ENCODE measurements at regions not wholly inside any gene's neighbourhood (a gene's known extent, or its start where the extent isn't known, plus 50 kb on each side); places are given as distances from the start of the nearest gene placed in this dataset.
"Not testable (repeated sequence)": the region's sequence is repeated elsewhere in the genome, so short reads cannot be mapped to it uniquely, and the experiment has no call there.

DNA sequence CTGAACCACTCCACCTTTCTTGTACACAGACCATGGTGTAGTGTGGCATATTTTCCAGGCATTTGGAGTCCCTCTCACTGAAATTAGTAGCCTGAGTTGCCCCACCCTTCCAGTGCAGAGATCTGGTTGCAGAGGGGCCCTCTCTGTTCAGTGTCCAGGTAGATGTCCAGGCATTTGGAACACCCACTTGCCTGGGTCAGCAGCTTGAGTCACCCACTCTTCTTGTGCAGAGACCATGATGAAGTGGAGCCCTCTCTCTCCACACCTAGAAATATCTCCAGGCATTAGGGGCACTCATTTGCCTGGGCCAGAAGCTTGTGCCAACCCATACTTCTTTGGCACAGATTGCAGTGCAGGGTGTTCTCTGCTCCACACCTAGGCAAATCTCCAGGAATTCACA, 2733.3 kb downstream of the PCDH7 start:
- DNase-seq: no peak

DNA sequence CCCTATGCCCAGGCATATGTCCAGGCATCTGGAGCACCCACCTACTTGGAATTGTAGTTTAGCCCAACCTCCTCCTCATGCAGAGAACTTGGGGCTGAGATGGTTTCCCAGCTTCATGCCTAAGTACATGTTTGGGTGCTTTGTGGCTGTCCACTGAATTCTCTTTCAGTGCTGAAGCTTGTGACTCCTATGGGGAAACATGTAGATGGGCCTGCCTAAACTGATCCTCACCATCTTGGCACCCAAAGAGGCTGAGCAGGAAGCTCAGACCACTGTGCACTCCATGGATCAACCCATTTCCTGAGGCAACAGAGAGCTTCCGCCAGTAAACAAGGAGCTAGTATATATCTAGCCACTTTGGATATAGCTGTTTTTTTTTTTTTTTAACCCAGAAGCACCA, 2733.7 kb downstream of the PCDH7 start:
- no peak for DNase-seq

DNA sequence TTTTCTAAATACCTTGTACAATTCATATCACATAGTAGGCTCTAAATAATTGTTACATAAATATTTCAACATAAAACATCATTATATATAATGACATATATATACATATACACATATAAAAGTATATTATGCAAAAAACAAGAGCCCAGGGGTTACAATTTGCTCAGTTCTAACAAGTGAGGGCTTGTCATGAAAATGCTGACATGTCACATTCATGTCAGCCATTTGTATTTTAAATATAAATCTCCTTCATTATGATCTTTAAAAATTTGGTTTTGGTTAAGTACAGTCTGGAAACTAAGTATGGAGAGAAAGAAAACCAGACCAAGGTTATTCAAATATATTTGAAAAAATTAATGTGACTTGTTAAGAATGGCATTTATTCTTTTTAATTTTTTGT, 2745.4 kb downstream of the PCDH7 start:
- no peak for DNase-seq

DNA sequence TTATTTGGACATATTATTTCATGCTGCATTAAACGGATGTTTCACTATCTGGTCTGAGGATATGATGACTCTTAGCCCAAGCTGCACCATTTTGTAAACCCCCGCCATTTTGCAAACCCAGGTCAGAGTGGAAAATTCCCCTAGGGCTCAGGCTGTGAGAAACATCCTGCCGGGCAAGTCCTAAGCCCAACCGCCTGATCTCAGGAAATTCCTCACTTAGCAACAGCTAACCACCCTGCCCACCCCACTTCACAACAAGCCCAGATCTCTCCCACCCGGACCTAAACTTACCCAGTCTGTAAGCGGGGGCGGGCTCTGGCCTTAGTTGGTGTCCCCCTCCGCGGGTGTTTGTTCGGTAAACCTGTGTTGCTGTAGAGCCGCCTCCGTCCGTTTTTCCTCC, 2747.1 kb downstream of the PCDH7 start:
- DNase-seq: no peak

DNA sequence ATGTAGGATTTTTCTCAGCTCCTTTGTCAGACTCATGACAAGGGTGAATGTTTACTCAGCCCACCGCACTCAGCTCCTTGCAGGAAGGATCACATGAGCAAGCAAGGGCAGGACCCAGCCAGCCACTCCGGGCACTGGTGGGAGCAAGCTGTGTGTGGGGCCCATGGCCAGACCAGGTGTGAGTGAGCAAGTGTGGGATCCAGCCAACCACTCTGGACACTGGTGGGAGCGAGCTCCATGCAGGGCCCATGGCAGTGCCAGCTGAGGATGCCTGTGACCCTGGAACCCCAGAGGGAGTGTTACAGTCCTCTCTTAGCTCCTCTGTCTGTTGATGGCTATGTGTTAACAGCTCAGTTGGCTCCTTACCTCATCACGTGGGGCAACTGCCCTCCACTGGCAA, 2750.6 kb downstream of the PCDH7 start:
- DNase-seq: no peak

DNA sequence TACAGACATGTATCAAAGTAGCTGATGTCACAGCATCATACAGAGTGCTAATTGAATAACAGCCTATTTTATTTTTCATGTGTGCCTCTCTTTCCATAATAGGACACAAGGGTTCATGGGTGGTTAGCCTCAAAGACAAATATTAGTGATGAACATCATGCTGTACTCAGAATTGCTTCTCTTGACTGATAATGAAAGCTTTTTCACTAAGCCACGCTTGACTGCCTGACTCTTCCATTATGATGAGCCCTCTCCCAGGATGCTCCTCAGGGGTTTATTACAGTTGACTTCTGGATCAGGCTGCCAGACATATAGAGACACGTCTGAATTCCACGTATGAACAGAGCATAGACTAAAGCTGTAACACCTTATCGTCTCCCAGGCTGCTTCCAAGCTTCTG, 2757.5 kb downstream of the PCDH7 start:
- no peak for DNase-seq

DNA sequence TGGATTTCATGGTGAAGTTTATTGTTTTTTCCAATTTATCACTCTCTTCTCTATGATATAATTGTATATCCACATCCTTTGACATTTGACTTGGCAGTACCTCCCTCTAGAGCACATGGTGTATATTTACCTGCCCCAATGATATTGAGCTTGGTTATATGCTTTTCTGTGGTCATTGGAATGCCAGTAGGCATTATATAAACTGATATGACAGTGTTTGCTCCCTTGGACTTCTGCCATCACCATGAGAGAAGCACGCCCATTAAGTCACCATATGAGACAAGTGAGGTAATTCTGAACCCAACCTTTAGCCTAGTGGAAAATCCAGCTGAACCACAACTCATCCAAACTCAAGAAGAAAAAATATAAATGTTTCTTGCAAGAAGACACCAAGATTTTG, 2761.5 kb downstream of the ARAP2 start:
- DNase-seq: peak; percentile 12

DNA sequence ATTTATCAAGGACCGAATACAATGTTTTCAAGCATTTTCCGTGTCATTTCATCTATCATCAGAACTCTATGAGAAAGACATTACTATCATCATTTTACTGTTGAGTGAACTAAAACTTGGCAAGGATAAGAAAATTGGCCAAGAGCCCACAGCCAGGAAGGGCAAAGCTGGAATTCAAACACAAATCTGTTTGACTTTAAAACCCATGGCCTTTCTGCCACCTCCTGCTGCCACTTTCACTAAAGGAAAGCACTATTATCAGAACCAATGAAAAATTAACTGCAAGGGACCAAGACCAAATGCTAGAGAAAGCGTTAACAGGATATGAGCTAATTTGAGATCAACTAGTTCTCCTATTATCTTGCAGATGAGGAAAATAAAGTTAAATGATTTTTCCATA, 2759.2 kb downstream of the ARAP2 start:
- no peak for DNase-seq

DNA sequence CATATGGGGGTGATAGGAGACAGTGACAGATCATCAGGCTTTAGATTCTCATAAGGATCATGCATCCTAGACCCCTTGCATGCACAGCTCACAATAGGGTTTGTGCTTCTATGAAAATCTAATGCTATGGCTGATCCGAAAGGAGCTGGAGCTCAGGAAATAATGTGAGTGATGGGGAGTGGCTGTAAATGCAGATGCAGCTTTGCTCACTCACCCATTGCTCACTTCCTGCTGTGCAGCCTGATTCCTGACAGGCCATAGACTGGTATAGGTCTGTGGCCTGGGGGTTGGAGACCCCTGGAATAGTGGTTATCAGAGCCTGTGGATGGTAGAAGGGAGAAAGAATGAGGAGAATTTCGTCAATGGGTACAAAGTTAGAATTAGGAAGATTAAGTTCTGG, 2751.1 kb downstream of the ARAP2 start:
- DNase-seq: no peak

DNA sequence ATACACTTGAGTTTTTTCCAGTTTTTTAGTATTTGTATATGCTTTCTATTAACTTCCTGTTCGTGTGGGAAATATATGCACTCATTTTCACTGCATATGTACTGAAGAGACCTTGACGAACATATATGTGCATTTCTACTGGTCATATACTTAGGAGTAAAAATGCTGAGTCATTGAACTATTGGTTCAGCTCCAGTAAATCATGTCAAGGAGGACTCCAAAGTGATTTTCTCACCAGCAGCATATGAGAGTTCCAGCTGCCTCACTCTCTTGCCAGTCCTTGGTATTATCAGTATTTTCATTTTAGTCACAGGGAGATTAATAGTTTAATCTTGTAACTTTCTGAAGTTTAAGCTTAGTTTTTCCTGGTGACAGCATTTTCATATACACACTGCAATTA, 2750.2 kb downstream of the ARAP2 start:
- no peak for DNase-seq

DNA sequence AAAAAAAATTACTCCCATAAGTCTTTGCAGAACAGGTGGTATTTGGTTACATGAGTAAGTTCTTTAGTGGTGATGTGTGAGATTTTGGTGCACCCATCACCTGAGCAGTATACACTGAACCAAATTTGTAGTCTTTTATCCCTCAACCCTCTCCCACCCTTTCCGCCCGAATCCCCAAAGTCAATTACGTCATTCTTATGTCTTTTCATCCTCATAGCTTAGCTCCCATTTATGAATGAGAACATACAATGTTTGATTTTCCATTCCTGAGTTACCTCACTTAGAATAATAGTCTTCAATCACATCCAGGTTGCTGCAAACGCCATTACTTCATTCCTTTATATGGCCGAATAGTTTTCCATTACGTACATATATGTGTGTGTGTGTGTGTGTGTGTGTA, 2742.7 kb downstream of the ARAP2 start:
- not testable (repeated sequence) for DNase-seq

DNA sequence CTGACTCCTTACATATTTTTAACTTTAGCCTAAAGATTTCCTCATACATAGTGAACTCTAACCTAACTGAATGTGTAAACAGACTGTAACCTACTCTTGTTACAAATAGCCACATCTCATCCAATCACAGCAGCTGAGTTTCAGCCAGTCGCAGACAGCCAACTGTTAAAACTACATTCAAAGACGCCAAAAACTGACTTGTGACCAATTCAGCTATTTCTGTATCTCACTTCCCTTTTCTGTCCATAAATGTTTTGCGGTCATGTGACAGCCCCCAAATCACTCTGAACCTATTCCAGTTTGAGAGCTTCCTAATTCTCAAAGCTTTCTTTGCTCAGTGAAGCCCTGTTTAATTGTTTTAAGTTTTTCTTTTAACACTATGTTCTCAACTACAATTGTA, 2731.9 kb downstream of the ARAP2 start:
- no peak for DNase-seq

DNA sequence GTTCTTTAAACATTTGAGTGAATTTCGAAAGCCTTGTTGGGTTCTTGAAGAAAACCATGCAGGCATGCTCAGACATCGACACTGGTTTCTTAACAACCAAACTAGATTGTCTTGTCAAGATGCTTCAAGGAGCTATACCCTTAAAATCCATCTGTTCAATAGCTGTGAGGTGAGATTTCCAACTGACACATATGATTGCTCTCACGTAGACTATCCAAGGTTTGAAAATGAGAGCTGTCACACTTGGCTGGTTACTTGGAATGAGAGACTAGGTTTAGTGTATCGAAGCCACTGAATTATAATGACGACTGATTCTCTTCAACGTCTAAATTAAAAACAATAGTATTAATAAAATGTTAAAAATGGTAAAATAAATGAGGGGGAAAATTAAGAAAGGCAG, 2725.5 kb downstream of the ARAP2 start:
- no peak for DNase-seq

DNA sequence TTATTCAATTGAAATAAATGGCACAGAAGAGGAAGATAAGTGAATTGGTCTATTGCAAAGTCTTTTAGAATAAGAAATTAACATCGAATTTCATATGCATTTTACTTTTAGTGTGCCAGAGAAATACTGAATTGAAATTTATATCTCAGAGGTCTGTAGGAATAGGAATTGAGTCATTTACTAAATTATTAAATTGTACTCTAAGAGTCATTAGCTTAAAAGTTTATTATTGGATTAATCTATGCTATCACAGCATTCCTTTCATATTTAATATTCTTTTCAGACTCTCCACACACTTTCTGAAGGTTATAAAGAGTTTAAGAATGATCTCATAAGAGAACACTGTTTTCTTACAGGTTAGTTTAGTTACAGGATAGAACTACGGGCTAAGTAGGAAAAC, 2711.5 kb downstream of the ARAP2 start:
- DNase-seq: no peak

DNA sequence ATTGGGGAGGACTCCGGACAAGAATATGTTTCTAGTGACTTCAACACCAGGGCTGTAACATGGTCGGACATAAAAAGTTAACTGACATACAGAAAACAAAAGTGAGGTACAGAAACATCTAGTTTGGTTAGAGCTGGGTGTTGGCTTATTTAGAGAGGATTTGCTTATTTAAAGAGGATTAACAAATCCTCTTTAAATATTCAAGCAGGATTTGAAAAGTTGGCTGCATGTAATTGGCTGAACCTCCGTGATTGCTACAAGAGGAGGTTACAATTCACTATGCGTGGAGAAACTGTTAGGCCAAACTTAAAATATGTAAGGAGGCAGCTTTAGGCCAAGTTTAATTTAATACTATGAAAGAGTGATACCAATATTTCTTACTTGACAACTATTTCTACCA, 2707.4 kb downstream of the ARAP2 start:
- DNase-seq: no peak

DNA sequence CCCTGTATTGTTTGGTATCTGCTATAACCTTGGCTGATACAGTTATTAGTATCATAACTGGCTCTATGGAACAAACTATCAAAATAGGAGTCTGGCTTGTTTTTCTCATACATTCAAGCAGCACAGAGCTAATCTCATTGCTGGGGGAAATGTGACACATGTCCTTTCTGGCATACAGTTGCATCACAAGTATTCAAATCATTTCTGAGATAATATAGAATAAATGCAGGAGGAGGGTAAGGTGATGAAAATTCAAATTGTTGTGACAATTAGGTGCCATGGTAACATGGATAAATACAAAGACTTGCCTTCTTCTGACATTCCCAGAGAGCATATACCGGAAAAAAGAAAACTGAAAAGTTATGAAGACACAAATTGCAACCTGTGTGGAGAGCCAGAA, 2706.8 kb downstream of the ARAP2 start:
- DNase-seq: no peak

DNA sequence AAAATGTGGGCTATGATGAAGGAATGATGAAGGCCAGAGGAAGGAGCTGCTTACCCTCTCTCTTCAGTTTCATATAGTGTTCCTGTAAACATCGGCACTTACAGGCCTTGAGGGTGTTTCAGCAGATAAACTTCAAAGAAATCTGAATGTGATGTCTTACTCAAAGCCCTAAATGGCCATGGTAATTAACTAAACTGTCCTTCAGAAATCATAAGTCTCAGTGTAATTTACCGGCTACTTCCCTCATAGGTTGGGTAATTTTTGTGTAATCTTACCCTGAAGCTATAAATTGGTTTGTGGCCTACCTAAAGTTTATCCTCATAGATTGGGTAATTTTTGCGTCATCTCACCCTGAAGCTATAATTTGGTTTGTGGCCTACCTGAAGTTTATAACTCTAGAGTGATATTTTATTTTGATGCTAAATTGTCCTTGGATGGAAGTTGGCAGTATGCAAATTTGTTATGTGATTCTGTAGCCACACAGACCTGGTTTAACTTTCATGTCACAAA, 2700.3 kb downstream of the ARAP2 start:
- DNase-seq: no peak

DNA sequence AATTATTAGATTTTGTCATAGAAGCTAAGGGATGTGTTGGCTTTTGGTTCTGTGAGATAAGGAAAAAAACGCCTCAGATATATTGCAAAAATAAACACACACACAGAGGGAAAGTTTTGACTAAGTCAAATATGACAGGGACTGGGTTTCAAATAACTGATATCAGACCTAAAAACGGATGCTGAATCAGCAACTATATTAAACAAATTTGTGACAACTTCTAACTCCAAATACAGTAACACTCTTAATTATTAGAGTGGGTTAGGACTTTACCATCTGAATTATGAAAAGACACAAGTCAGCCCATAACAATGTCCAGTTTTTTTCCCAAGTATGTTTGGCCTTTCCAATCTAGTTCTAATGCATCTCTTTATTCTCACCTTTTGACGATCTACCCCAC, 2693.1 kb downstream of the ARAP2 start:
- no peak for DNase-seq

DNA sequence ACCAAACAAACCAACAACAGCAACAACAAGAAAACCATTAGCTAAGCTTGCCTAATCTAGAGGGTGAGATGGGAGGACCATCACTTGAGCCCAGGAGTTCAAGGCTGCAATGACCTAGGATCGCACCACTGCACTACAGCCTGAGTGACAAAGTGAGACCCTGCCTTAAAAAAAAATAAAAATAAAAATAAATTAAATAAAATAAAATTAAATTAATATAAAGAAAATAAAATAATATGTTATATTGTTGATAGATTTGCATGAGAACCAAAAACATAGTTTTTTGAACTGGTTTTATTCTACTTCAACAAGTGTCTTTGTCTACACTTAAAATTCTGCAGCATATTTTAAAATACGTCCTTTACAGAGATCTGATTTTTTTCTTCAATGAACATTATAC, 2683.1 kb downstream of the ARAP2 start:
- DNase-seq: no peak

DNA sequence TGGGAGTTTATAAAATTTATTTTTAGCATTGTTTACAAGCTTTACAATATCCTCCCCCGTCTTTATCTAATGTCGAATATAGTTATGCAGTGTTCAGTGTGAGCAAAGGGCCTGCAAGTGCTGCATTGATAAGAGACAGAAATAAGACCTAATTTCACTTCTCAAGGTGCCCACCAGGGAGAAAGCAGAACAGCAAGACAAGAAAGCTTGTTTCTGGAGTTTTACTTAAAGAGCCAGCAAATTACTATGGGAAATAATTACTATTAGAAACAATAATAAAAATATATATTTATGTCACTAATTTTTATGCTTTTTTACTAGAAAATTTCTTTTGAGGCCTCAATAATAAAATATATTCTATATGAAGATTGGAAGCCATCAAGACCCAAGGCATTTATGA, 2677.7 kb downstream of the ARAP2 start:
- DNase-seq: no peak

DNA sequence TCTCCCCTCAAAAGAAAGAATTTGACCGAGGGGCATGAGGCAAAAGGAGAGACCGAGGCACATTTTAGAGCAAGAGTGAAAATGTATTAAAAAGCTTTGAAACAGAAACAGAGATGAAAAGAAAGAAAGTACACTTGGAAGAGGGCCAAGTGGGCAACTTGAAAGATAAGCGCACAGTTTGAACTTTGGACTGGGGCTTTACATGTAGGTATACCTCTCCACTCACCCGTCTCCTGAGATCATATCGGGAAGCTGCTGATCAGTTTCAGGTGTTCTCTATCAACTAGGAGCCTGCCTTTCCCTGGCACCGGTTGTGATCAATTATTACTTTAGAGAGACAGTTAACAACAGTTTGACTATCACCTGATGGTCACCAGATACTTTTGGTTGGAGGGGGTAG, 2666.5 kb downstream of the ARAP2 start:
- DNase-seq: no peak

DNA sequence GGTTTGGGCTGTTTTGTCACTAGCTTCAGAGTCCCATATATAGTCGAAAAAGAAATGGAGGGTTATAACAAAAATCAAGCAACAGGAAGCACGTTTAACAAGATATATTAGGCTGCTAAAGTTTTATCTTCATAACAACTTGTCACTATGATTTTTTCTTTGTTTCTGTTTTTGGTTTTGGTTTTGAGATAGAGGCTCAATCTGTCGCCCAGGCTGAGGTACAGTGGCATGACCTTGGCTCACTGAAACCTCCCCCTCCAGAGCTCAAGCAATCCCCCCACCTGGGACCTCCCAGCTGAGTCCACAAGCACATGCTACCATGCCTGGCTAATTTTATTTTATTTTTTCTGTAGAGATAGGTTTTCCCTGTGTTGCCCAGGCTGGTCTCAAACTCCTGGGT, 2664.4 kb downstream of the ARAP2 start:
- DNase-seq: no peak

DNA sequence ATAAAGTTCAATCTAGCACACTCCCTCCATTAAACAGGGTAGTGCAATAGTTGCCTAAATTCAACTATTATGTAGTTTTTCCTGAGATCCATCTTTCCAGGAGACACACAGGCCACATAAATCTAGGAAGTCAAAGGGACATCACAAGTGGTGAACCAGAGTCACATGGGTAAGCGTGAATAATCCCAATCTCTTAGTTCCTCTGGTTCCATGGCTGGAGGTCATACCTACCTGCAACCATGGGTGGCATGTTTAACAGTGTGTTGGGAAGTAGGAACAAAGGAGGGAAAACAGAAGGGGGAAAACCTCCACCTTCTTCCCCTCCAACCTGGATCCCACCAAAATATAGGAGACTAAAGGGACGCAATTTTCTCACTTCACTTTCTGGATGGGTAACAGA, 2651.6 kb downstream of the ARAP2 start:
- DNase-seq: no peak

DNA sequence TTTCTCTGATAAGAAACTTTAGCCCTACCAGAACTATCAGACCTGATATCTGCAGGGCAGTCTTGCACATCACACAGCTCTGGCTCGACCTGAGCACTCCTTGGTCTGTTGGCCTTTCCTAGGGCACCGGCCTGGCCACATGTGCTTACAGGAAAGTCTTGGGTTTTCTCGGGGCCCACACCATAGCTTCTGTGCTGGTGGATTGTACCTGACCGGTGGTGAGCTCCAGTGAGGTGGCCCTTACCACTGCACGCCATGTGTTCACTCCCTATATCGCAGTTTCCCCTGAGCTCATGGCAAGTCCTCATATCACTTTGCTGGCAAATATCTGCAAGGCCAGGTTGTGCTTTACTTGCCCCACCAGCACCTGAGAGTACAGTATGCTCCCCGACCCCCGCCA, 2637.4 kb downstream of the ARAP2 start:
- DNase-seq: no peak

DNA sequence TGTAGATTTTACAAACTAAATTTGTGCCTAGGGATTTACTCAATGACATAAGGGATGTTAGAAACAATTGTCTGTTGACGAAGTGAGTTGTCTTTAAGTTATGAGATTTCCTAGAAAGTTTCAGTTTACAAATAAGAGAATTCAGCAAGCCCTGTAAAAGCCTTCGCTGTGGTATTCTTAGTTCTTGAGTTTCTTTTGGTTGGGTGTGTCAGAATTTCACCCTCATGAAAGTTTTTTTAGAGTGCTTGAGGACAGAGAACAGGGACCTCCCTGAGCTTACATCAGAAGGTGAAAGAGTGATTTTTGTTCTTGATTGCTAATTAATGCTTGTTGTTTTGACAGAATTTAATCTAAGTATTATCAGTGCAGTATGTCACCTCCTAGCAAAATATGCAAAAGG, 2628.2 kb downstream of the ARAP2 start:
- no peak for DNase-seq

DNA sequence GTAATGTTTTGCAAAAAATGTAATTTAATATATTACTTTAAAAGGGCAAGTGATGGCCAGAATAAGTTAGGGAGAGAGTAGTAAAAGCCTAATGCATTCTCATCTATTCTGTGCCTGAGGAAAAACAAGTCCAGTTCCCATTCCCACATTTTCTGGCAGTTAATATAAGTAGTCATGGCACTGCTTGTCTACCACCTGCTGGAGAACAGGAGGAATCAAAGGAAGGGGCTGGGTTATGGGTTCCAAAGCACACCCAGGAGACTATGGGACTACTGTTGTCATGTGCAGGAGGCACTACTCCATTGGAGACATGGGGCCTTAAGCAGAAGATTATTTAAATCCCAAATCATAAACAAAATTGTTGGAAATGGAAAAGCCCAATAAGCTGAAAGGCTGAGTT, 2618.6 kb downstream of the ARAP2 start:
- no peak for DNase-seq
